ENCODE measurements at regions not wholly inside any gene's neighbourhood (a gene's known extent, or its start where the extent isn't known, plus 50 kb on each side); places are given as distances from the start of the nearest gene placed in this dataset.
A peak's percentile ranks its signal among the peaks of the same experiment; 100 is the strongest.

- Mint-ChIP-seq H3K9me3 (peaks cover 45% of the 10 kb centered on the region), H3K4me3 (no peak overlapping the region)
Observed at GRCh38 chr20:50415516-50416268, 94.5 kb upstream of the PTPN1 start.

GRCh38 chr20:50416269-50417022, 93.7 kb upstream of the PTPN1 start:
- Mint-ChIP-seq H3K27ac (no peak overlapping the region), H3K4me1 (peaks cover 27% of the 10 kb centered on the region), H3K27me3 (ENCODE audit: low read depth, poor library complexity) (peaks cover 14% of the 10 kb centered on the region), H3K36me3 (ENCODE audit: low read depth) (peaks cover 5% of the 10 kb centered on the region), H3K9me3 (peaks cover 44% of the 10 kb centered on the region), H3K4me3 (no peak overlapping the region)
- no peak for DNase-seq
- TF ChIP-seq CTCF (IDR thresholded peaks at IDR 0.05): no peak

More at GRCh38 chr20:50415516-50416268, 94.5 kb upstream of the PTPN1 start:
- TF ChIP-seq CTCF (IDR thresholded peaks at IDR 0.05): no peak
- H3K27ac Mint-ChIP-seq: peak overlapping the region; percentile 79
- peaks cover 27% of the 10 kb centered on the region for H3K4me1 Mint-ChIP-seq
- peaks cover 5% of the 10 kb centered on the region for H3K36me3 Mint-ChIP-seq (ENCODE audit: low read depth)
- peak; percentile 39 for DNase-seq
- H3K27me3 Mint-ChIP-seq (ENCODE audit: low read depth, poor library complexity): peaks cover 14% of the 10 kb centered on the region

- H3K9me3 Mint-ChIP-seq: peaks cover 44% of the 10 kb centered on the region
- H3K27me3 Mint-ChIP-seq (ENCODE audit: low read depth, poor library complexity): peaks cover 14% of the 10 kb centered on the region
- no peak overlapping the region for H3K4me3 Mint-ChIP-seq
- H3K4me1 Mint-ChIP-seq: peaks cover 23% of the 10 kb centered on the region
- DNase-seq: no peak
- peaks cover 5% of the 10 kb centered on the region for H3K36me3 Mint-ChIP-seq (ENCODE audit: low read depth)
- no peak overlapping the region for H3K27ac Mint-ChIP-seq
- TF ChIP-seq CTCF (IDR thresholded peaks at IDR 0.05): no peak
Observed at GRCh38 chr20:50417023-50417329, 93.2 kb upstream of the PTPN1 start.

DNA sequence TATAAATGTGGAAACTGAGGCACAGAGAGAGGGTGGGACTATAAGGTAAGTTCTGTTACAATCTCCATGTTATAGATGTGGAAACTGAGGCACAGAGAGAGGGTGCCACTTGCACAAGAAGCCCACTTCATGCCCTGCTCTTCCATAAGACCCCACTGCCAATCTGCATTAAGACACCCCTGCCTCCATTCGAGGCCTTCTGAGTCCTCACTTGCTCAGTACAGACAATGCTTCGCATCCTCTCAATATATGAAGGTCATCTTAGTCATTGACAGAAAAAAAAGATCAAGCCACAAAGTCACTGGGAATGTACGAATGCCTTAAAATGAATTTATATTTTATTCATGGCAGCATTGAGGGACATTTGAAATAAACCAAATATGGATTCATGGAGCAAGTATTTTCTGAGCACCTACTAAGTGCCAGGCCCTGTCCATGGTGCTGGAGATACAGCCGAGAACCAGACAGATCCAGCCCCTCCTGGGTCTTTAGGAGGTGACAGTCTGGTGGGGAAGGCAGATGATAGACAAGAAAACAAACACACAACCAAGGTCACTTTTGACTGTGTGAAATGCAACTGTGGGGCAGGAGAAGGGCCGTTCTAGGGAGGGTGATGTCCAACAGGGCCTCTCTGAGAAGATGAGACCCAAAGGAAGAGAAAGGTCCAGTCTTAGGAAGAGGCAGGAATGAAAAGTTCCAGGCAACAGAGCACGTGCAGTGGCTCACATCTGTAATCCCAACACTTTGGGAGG, 92.5 kb upstream of the PTPN1 start:
- TF ChIP-seq CTCF (IDR thresholded peaks at IDR 0.05): no peak
- H3K9me3 Mint-ChIP-seq: peaks cover 42% of the 10 kb centered on the region
- no peak overlapping the region for H3K27ac Mint-ChIP-seq
- peaks cover 5% of the 10 kb centered on the region for H3K36me3 Mint-ChIP-seq (ENCODE audit: low read depth)
- H3K27me3 Mint-ChIP-seq (ENCODE audit: low read depth, poor library complexity): peaks cover 17% of the 10 kb centered on the region
- peaks cover 22% of the 10 kb centered on the region for H3K4me1 Mint-ChIP-seq
- no peak for DNase-seq
- no peak overlapping the region for H3K4me3 Mint-ChIP-seq

DNA sequence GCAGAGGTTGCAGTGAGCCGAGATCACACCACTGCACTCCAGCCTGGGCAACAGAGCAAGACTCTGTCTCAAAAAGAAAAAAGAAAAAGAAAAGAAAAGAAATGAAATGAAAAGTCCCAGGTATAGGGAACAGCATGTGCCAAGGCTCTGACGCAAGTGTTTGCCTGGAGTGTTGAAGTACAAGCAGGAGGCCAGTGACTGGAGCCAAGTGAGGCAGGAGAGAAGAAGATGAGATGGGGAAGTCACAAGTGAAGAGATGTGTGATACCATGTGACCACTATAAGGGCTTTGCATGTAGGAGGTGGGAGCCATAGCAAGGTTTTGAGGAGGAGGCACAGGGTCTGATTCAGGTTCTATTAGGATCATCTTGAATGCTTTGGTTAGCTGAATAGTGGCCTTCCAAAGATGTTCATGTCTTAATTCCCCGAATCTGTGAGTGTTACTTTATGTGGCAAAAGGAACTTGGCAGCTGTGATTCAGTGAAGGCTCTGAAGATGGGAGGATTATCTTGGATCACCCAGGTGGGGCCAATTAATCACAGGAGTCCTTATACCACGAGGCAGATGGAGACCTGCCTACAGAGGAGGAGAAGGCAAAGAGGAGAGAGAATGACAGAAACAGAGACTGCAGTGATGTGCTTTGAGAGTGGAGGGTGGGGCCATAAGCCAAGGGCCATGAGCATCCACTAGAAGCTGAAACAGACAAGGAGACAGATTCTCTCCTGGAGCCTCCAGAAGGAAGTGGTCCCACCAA, 91.1 kb upstream of the PTPN1 start:
- no peak overlapping the region for H3K4me3 Mint-ChIP-seq
- H3K36me3 Mint-ChIP-seq (ENCODE audit: low read depth): no peaks in the 10 kb centered on the region
- no peak overlapping the region for H3K27ac Mint-ChIP-seq
- peaks cover 29% of the 10 kb centered on the region for H3K4me1 Mint-ChIP-seq
- TF ChIP-seq CTCF (IDR thresholded peaks at IDR 0.05): no peak
- H3K27me3 Mint-ChIP-seq (ENCODE audit: low read depth, poor library complexity): peaks cover 12% of the 10 kb centered on the region
- no peak for DNase-seq
- H3K9me3 Mint-ChIP-seq: peaks cover 28% of the 10 kb centered on the region
